ENCODE measurements at regions not wholly inside any gene's neighbourhood (a gene's known extent, or its start where the extent isn't known, plus 50 kb on each side); places are given as distances from the start of the nearest gene placed in this dataset.

DNA sequence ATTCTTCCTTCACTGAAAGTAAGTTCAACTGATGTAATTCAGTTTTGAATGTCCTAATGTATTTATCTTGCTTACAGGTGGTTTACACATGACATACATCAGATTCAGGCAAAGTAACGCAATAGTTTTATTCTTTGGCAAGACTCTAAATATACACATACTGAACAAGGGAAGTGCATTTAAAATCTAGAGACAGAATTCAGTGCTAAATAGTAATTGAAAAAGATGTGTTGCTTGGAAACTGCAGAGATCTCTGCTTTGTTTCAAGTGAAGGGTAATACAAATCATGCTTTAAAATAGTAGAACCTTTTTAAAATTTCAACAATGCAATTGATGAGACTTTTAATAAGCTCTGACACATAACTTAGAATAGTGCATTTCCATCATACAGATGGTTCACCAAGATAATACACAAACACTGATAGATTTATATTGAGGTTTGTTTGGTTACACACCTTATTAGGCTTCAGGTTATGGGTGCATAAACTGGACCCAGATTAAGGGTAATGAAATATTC is 581.0 kb upstream of the MIR17HG start:
- no peak for DNase-seq (ENCODE audit: low read depth)
- TF ChIP-seq, protein P1, sequence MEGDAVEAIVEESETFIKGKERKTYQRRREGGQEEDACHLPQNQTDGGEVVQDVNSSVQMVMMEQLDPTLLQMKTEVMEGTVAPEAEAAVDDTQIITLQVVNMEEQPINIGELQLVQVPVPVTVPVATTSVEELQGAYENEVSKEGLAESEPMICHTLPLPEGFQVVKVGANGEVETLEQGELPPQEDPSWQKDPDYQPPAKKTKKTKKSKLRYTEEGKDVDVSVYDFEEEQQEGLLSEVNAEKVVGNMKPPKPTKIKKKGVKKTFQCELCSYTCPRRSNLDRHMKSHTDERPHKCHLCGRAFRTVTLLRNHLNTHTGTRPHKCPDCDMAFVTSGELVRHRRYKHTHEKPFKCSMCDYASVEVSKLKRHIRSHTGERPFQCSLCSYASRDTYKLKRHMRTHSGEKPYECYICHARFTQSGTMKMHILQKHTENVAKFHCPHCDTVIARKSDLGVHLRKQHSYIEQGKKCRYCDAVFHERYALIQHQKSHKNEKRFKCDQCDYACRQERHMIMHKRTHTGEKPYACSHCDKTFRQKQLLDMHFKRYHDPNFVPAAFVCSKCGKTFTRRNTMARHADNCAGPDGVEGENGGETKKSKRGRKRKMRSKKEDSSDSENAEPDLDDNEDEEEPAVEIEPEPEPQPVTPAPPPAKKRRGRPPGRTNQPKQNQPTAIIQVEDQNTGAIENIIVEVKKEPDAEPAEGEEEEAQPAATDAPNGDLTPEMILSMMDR (IDR thresholded peaks at IDR 0.05; ENCODE audit: low read length, missing control alignments), result no peak
- no peak overlapping the region for H3K4me3 ChIP-seq (replicated peaks; ENCODE audit: low read depth, low read length)

DNA sequence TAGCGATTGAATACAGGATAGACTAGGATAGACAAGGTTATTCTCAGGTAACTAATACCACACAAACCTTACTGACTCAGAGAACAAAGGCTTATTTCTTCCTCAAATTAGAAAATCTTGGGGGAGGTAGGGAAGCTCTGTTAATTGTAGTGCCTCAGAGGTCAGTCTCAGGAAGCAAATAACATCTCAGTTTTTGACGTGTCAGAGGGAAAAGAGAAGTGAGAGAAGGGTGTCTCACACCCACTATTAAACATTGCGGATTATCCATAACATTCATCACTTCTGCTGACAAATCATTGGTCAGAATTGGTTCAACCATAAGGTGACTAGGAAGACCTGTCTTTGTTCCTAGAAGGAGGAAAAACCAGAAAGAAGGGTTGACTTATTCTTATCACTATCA is 579.4 kb upstream of the MIR17HG start:
- TF ChIP-seq, protein P1 (IDR thresholded peaks at IDR 0.05; ENCODE audit: low read length, missing control alignments), result no peak
- no peak overlapping the region for H3K4me3 ChIP-seq (replicated peaks; ENCODE audit: low read depth, low read length)
- DNase-seq (ENCODE audit: low read depth), result no peak

DNA sequence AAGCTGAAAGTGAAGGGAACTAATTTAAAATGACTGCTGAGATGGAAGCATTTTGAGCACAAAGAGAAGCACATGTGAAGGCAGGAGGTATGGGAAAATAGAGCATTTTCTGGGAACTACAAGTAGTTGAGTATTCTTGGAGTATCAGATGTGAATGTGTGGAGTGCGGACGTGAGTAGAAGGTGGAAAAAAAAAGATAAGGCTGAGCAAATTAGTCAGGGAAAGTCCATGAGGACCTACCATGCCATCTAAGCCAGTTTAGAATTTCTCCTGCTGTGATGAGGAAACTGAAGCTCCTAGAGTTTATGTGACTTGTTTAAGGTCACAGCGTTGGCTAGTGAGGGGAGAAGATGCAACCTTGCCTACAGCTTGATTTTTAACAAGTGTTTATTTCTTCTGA is 578.1 kb upstream of the MIR17HG start:
- DNase-seq (ENCODE audit: low read depth), result no peak
- H3K4me3 ChIP-seq (replicated peaks; ENCODE audit: low read depth, low read length), result no peak overlapping the region
- TF ChIP-seq, protein P1 (IDR thresholded peaks at IDR 0.05; ENCODE audit: low read length, missing control alignments), result no peak

DNA sequence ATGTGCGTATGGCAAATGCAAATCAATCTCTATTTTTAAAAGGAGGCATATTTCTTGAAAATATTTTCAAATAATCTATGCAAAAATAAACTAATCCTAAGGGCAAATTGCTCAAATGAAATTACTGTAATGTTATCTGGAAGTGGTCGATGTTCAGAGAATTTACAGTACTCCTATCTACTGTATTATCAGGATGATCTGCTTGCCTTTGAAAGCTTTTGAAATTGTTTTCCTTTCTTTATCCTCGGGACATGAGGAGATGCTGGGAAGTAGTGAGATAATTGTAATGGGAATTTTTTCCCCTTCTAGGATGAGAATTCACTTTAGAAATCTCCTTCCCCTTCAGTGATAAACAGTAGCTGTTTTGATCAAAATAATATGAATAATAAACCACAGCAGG is 577.2 kb upstream of the MIR17HG start:
- DNase-seq (ENCODE audit: low read depth), result no peak
- H3K4me3 ChIP-seq (replicated peaks; ENCODE audit: low read depth, low read length), result no peak overlapping the region
- TF ChIP-seq, protein P1 (IDR thresholded peaks at IDR 0.05; ENCODE audit: low read length, missing control alignments), result no peak

DNA sequence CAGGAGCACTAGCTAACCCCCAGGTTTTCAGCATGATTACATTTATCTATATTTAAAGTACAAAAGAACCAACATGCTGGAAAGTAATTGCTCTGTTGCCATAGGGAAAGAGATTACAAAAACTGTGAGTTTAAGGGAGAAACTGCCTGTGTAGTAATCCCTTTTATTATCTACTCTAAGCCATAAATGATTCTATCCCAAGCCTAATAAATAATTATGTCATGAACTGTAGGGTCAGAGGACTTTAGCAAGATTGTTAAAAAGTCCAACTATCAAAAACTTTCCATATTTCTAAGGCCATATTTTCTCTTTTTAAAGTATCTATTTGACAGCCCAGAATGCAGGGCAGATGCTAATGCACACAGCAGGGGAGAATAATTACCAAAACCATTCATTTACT is 573.8 kb upstream of the MIR17HG start:
- H3K4me3 ChIP-seq (replicated peaks; ENCODE audit: low read depth, low read length), result no peak overlapping the region
- DNase-seq (ENCODE audit: low read depth), result no peak
- TF ChIP-seq, protein P1 (IDR thresholded peaks at IDR 0.05; ENCODE audit: low read length, missing control alignments), result no peak

DNA sequence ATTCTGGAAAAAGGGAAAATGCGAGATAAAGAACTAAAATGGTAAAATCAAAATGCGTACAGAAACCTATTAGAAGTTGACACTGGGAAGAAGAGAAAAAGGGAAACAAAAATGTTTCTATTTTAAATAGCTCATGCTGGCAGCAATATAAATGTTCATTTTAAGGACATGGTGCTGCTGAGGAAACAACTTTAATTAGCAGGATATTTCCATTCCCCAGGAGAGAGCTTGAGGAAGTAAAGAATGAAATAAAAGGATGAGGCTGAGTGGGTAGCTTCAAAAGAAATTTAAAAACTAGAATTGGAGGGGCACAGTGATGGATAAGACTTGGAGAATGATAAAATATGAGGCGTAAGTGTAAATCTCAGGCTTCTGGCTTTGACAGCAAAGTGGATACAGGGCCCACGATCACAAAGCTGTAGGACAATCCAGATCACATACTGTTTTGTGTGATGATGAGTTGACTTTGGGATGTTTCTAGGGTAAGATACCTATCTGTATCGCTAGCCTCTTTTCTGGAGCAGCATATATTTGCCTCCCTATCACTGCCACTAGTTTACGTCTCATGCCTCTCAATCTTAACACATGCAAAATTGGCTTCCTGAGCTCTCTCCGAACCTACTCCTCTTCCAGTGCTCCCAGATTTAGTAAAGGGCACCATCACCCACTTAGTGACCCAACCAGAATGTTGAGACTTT is 571.3 kb upstream of the MIR17HG start:
- TF ChIP-seq, protein P1 (IDR thresholded peaks at IDR 0.05; ENCODE audit: low read length, missing control alignments), result no peak
- H3K4me3 ChIP-seq (replicated peaks; ENCODE audit: low read depth, low read length), result no peak overlapping the region
- DNase-seq (ENCODE audit: low read depth), result no peak

DNA sequence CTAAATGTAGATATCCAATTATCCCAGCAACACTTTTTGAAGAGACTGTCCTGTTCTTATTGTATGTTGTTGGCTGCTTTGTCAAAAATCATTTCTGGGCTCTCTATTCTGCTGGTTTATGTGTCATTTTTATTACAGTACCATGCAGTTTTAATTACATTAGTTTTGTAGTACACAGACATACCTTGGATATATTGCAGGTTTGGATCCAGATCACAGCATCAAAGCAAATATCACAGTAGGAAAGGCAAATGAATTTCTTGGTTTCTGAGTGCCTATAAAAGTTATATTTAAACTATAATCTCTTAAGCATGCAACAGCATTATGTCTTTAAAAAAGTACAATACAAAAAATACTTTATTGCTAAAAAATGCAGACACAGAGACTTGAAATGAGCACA is 564.2 kb upstream of the MIR17HG start:
- TF ChIP-seq, protein P1 (IDR thresholded peaks at IDR 0.05; ENCODE audit: low read length, missing control alignments), result no peak
- no peak for DNase-seq (ENCODE audit: low read depth)
- no peak overlapping the region for H3K4me3 ChIP-seq (replicated peaks; ENCODE audit: low read depth, low read length)
